Fibroblast of skin of scalp (primary cell): ENCODE measurements at regions not wholly inside any gene's neighbourhood (a gene's known extent, or its start where the extent isn't known, plus 50 kb on each side); places are given as distances from the start of the nearest gene placed in this dataset.
"Not testable (repeated sequence)": the region's sequence is repeated elsewhere in the genome, so short reads cannot be mapped to it uniquely, and the experiment has no call there.

Experiments
- DNase-seq: peaks from one replicate; pipeline ENCODE4 v3.0.0-alpha.2; 2013

GRCh38 chr5:171542525-171543140, 123.2 kb downstream of the FGF18 start:
- DNase-seq, result no peak

DNA sequence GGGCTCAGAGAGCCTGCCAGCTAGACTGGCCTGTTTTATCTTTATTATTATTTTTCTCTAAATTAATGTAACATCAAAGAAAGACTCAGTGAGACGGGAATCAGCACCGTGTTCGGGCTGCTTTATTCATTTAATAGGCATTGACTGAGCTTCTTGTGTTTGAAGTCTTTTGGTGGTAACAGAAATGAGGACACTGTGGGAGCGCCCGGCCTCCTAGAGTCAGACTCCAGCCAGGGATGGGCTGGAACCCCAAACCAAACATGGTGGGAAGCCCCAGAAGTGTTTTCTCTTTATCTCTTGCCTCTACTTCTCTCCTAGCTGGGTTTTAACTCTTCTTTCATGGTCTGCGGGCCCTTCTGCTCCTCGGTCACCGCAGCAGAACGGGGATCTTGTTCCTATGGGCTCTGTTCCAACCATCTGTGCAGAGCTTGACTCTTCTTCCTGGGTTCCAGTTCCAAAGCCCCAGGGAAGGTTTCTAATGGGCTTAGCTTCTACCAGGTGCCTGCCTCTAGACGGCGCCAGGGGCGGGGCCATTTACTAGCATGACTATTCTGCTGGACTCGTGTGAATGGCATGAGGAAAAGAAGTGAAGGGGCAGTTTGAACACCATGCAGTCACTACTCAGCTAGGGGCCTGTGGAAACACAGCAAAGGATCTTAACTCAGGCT, 123.8 kb downstream of the FGF18 start:
- no peak for DNase-seq

DNA sequence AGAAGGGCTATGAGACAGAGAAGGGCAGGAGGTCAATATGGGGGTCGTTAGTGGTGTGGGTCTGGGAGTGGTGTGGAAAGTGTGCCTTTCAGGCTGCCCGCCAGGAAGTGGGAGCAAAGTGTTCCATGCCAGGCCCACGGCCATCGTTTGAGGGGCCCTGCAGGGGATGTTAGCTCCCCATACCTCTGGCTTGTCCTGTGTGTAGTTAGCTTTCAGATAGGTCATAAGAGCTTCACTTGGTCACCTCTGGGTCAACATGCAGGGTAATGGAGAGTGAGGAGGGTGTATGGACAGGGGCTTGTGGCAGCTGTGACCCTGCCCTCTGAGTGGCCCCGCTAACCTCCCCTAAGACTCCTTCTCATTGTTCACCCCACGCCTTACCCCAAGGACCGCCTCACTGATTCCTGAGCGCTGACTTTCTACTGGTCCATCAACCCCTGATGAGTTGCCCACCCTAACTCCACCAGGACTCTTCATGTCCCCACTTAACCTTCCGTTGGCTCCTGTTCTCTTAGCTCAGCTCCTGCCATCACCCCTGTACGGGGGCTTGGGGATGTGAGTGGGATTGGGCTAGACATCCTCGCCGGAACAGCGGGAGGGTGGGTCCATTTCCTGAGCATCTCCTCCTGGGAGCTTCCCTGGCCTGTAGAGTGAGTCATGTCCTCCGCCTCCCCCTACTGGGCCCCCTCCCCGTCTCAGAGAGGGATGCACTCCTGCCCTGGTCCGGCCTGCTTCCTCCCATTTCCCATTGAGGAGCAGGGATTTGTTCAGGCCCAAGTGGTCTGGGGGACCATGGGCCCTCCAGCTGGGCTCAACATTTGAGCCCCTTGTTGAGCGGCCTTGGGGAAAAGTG, 125.7 kb downstream of the FGF18 start:
- DNase-seq, result no peak

DNA sequence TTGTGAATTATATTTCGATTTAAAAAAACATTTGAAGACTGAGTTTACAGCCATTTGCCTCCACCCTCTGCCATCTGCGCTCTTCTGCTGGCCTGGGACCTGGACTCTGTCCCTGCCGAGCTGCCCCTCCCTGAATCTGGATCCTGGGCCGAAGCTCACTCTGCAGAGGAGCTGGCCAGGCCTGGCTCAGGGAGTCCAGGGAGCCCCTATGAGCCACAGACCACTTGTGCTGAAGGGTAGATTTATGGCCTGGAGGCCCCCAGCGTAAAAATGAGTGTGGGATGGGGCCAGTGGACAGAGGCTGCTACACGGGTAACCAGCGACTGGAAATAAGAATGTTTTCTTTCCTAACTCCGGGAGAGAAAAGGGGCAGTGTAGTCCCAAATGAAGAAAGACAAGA, 129.8 kb downstream of the FGF18 start:
- DNase-seq, result no peak

GRCh38 chr5:171553817-171554216, 134.4 kb downstream of the FGF18 start:
- DNase-seq, result not testable (repeated sequence)

- DNase-seq, result no peak
Measured at GRCh38 chr5:171555160-171555559, 135.7 kb downstream of the FGF18 start.

DNA sequence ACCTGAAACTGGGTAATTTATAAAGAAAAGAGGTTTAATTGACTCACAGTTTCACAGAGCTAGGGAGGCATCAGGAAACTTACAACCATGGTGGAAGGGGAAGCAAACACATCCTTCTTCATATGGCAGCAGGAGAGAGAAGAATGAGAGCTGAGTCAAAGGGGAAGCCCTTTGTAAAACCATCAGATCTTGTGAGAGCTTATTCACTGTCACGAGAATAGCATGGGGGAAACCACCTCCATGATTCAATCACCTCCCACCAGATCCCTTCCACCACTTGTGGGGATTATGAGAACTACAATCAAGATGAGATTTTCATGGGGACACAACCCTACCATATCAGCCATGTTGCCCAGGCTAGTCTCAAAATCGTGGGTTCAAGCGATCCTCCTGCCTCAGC, 143.4 kb downstream of the FGF18 start:
- DNase-seq, result no peak

DNA sequence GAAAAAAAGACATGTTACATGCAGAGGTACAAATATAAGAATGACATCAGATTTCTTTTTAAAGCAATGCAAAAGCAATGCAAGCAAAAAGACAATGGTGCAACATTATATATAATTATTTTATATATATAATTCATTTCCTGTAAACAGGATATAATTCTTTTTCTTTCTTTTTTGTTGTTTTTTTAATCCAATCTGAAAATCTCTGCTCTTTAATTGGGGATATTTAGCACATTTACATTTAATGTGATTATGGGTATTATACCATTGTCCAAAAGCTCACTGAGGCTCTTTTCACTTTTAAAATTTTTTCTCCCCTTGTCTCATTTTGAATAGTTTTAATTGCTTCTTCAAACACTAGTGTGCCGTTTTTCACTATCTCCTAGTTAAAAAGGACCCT, 148.9 kb downstream of the FGF18 start:
- DNase-seq, result no peak

GRCh38 chr5:171569065-171569712, 149.7 kb downstream of the FGF18 start:
- no peak for DNase-seq

DNA sequence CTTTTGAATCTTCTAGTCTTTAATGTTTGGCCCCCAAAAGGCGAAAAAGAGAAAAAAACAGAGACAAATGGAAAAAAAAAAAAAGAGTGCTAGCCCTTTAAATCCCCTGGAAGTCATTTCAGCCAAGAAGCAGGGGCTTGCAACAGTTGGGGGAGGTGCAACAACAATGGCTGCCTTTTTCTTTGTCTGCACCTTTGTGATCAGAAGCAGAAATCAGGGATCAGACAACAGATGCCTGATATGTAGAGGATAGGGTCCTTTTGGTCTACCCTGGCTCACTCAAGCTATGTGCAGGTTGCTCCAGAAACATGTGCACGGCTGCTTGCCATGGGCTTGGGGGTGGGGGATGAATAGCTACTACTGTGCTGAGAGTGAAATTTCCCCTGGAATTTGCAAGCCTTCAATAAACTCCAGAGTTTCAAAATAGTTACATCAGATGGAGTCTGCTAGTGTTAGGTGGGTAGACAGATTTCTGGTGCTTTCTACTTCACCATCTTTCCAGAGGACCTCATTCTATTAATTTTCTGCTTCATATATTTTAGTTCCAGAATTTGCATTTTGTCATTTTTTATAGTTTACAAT, 150.9 kb downstream of the FGF18 start:
- DNase-seq, result peak; percentile 51

DNA sequence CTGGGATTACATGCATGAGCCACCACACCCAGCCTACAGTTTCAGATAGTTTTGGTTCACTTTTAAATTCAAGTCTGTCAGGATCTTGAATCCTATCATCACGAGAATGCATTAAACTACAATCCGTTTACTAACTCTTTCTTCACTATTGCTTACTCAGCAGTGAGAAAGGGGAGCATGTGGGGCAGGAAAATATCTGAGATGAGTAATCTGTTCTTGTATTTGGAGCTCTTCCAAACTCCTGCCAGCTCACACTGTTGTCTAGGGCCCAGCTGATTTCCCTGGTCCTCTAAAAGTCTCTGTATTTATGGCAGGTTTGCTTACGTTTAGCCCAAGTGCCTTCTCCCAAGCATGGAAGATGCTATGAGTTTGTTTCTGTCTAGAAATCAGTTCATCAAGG, 152.2 kb downstream of the FGF18 start:
- peak; percentile 63 for DNase-seq

GRCh38 chr5:171573021-171573420, 153.6 kb downstream of the FGF18 start:
- DNase-seq, result no peak

GRCh38 chr5:171573451-171574225, 154.2 kb downstream of the FGF18 start:
- DNase-seq, result no peak

GRCh38 chr5:171574376-171574775, 154.9 kb downstream of the FGF18 start:
- no peak for DNase-seq

GRCh38 chr5:171575386-171575785, 155.9 kb downstream of the FGF18 start:
- no peak for DNase-seq

- no peak for DNase-seq
Measured at GRCh38 chr5:171575808-171576207, 156.4 kb downstream of the FGF18 start.

DNA sequence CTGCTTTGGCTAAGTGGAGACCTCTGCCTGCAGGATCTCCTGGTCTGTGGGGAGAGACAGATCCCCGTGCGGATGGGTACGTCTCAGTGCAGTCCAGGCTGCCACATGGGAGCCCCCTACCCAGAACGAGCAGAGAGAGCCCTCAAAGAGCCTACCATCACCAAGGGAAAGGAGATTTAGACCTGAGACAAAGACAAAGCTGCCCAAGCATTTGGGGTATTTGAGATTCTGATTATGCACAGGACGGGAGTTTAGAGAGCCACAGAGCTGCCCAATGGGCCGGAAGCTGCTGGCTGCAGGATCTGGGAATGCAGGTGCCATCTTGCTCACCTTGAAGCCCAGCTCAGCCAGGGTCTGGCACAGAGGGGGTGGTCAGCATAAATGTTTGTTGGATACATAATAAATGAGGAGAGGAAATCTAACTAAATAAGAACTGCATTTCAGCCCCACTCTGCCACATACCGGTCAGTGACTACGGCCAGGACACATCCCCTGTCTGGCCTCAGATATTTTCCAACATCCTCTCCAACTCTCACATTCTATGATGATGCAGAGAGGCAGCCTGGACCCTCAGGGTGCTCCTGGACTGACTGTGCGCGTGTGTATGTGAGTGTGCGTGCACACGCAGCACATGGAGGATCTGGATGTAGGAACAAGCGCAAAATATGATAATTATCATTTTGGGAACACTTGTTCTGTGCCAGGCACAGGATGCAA, 157.8 kb downstream of the FGF18 start:
- no peak for DNase-seq

- no peak for DNase-seq
Measured at GRCh38 chr5:171578049-171578828, 158.8 kb downstream of the FGF18 start.

DNA sequence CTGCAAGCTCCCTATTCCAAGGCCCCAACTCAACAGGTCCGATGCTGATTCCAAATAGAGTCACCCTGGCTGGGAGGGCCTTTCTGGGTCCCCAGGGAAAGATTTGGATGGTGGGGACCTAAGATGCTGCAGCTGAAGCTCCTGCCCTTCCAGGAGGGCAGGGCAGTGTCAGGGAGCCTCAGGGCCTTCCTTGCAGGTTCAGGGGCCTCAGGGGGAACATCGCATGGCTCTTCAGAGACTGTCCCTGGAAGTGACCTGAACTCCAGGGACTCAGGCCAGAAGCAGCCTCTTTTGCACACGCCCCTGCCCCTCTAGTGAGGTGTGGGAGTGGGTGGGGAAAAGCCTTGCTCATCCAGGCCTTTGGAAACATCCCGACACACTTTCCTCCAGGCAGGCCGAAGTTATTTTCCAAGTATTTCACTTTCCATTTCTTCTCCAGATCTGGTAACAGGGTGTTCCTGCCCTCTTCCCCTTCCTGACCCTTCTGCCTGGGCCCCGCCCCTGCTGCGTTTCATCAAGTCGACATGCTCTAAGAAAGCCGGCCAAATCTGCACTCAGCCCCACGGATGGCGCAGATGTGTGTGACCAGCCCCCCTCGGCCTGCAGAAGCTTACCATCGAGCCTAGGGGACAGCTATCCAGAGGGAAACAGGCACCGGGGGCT, 159.5 kb downstream of the FGF18 start:
- DNase-seq, result no peak

- peak; percentile 12 for DNase-seq
Measured at GRCh38 chr5:171579976-171580411, 160.5 kb downstream of the FGF18 start.
